Astrocyte (in vitro differentiated cells and primary cell): ENCODE measurements at regions not wholly inside any gene's neighbourhood (a gene's known extent, or its start where the extent isn't known, plus 50 kb on each side); places are given as distances from the start of the nearest gene placed in this dataset.

Experiments
- DNase-seq: peaks from one replicate; pipeline ENCODE4 v3.0.0-alpha.2; 2010; ENCODE audit warnings: low read depth
- FAIRE-seq: peaks from 2 replicates; lab custom pipeline; 2011; peaks lifted over from hg19 to GRCh38; lab: Jason Lieb, UNC
- H2AFZ ChIP-seq: 2 replicates; pipeline ENCODE4 v1.6.0; 2012; ENCODE audit warnings: low read depth, low read length, inconsistent platforms
- H3K27ac ChIP-seq: 2 replicates; pipeline ENCODE4 v1.5.1; 2011; ENCODE audit warnings: low read depth, low read length, inconsistent platforms
- H3K27me3 ChIP-seq: 2 replicates; pipeline ENCODE4 v1.6.0; 2011; ENCODE audit warnings: low read length, inconsistent platforms; ENCODE audit not compliant: insufficient read depth
- H3K36me3 ChIP-seq: 2 replicates; pipeline ENCODE4 v1.5.1; 2011; ENCODE audit warnings: low read length, inconsistent platforms; ENCODE audit not compliant: insufficient read depth
- H3K4me1 ChIP-seq: 2 replicates; pipeline ENCODE4 v1.5.1; 2011; ENCODE audit warnings: low read length, inconsistent platforms; ENCODE audit not compliant: insufficient read depth
- H3K4me2 ChIP-seq: 2 replicates; pipeline ENCODE4 v1.6.0; 2012; ENCODE audit warnings: low read length, inconsistent platforms
- H3K4me3 ChIP-seq: 2 replicates; pipeline ENCODE4 v1.5.1; 2011; ENCODE audit warnings: low read depth, mild to moderate bottlenecking, low read length, inconsistent platforms; ENCODE audit not compliant: insufficient read depth
- H3K79me2 ChIP-seq: 2 replicates; pipeline ENCODE4 v1.6.0; 2012; ENCODE audit warnings: mild to moderate bottlenecking, low read length, inconsistent platforms; ENCODE audit not compliant: insufficient read depth
- H3K9ac ChIP-seq: 2 replicates; pipeline ENCODE4 v1.6.0; 2012; ENCODE audit warnings: mild to moderate bottlenecking, low read length, inconsistent platforms
- H3K9me3 ChIP-seq: 2 replicates; pipeline ENCODE4 v1.5.1; 2012; ENCODE audit warnings: low read depth, mild to moderate bottlenecking, low read length, inconsistent platforms; ENCODE audit not compliant: insufficient read depth
- H4K20me1 ChIP-seq: 2 replicates; pipeline ENCODE4 v1.6.0; 2012; ENCODE audit warnings: low read length, inconsistent platforms; ENCODE audit not compliant: insufficient read depth
- H3K27ac Mint-ChIP-seq: one replicate; pipeline ENCODE4 v1.8.0; 2021; ENCODE audit warnings: mild to moderate bottlenecking, mixed read lengths; ENCODE audit not compliant: unreplicated experiment
- H3K27me3 Mint-ChIP-seq: one replicate; pipeline ENCODE4 v1.8.0; 2021; ENCODE audit warnings: low read depth, mixed read lengths; ENCODE audit not compliant: unreplicated experiment
- H3K36me3 Mint-ChIP-seq: one replicate; pipeline ENCODE4 v1.8.0; 2021; ENCODE audit warnings: low read depth, mixed read lengths; ENCODE audit not compliant: unreplicated experiment
- H3K4me1 Mint-ChIP-seq: one replicate; pipeline ENCODE4 v1.8.0; 2021; ENCODE audit warnings: low read depth, mixed read lengths; ENCODE audit not compliant: unreplicated experiment
- H3K4me3 Mint-ChIP-seq: one replicate; pipeline ENCODE4 v1.8.0; 2021; ENCODE audit warnings: mild to moderate bottlenecking, moderate library complexity, mixed read lengths; ENCODE audit not compliant: unreplicated experiment
- H3K9me3 Mint-ChIP-seq: one replicate; pipeline ENCODE4 v1.8.0; 2021; ENCODE audit warnings: mild to moderate bottlenecking, mixed read lengths; ENCODE audit not compliant: unreplicated experiment
- EZH2 ChIP-seq: IDR thresholded peaks from 2 replicates; pipeline ENCODE4 v1.6.1; 2012; ENCODE audit warnings: mild to moderate bottlenecking, low read length, inconsistent platforms; ENCODE audit not compliant: insufficient read depth
- TF ChIP-seq, protein P1 (sequence below): IDR thresholded peaks from 2 replicates; pipeline ENCODE4 v1.5.1; 2011; ENCODE audit warnings: low read depth, mild to moderate bottlenecking, inconsistent platforms, low read length, moderate library complexity; ENCODE audit not compliant: insufficient read depth

DNA sequence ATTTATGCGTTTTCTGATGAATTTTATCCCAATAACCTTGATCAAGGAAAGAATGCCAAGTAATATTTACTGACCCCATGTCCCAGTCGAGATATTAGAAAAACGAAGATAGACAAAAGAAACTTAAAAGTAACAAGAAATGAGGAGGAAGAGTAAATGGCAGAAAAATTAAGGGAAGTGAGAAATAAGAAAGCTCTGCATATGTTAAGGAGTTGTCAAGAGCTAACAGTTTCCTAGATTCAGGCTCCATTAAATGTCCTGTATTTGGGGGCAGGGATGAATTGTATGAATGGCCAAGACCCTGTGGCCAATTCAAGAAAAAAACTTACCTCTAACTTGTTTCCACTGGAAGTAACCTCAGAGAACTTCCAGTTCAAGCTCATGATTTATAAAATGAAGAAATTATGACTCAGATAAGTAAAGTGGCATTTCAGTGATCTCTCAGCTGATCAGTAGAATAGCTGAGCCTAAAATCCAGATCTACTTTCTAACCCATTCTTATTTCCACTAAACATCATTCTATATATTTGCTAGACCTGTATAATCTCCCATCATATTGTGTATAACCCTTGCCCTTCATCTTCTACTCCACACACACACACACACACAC is 73.2 kb downstream of the ZC3H11B start:
- Mint-ChIP-seq H3K27me3 (no peaks in the 10 kb centered on the region), H3K27ac (no peak overlapping the region), H3K9me3 (peaks cover 5% of the 10 kb centered on the region), H3K36me3 (no peaks in the 10 kb centered on the region), H3K4me3 (no peak overlapping the region), H3K4me1 (peaks cover 27% of the 10 kb centered on the region)
- H3K4me2 ChIP-seq = no peak overlapping the region
- no peaks in the 10 kb centered on the region for H3K36me3 ChIP-seq
- TF ChIP-seq, protein P1, sequence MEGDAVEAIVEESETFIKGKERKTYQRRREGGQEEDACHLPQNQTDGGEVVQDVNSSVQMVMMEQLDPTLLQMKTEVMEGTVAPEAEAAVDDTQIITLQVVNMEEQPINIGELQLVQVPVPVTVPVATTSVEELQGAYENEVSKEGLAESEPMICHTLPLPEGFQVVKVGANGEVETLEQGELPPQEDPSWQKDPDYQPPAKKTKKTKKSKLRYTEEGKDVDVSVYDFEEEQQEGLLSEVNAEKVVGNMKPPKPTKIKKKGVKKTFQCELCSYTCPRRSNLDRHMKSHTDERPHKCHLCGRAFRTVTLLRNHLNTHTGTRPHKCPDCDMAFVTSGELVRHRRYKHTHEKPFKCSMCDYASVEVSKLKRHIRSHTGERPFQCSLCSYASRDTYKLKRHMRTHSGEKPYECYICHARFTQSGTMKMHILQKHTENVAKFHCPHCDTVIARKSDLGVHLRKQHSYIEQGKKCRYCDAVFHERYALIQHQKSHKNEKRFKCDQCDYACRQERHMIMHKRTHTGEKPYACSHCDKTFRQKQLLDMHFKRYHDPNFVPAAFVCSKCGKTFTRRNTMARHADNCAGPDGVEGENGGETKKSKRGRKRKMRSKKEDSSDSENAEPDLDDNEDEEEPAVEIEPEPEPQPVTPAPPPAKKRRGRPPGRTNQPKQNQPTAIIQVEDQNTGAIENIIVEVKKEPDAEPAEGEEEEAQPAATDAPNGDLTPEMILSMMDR = no peak
- TF ChIP-seq EZH2 = no peak
- peaks cover 6% of the 10 kb centered on the region for H3K4me1 ChIP-seq
- no peaks in the 10 kb centered on the region for H3K27me3 ChIP-seq
- no peak overlapping the region for H3K9ac ChIP-seq
- no peak overlapping the region for H3K4me3 ChIP-seq
- H3K9me3 ChIP-seq = no peaks in the 10 kb centered on the region
- H2AFZ ChIP-seq = no peak overlapping the region
- DNase-seq (no peak), FAIRE-seq (no peak)
- H3K79me2 ChIP-seq = no peaks in the 10 kb centered on the region
- no peaks in the 10 kb centered on the region for H4K20me1 ChIP-seq
- no peak overlapping the region for H3K27ac ChIP-seq

DNA sequence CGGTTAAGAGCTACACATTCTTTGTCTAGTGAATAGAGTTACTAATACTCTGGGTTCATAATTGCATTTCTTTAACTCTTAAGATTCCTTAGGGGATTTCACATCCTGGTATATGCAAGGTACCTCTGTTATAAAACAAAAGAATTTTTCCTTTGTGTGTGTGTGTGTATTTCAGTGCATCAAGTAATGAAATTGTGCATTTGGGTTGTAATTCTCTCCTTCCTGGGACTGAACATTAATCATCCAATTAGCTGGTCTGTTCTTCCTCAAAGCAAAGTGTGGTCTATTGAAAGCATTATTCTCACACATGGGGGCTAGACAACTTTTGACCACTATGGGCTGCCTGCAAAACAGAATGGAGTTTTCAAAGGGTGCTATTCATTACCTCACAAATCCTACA is 74.0 kb downstream of the ZC3H11B start:
- no peak for FAIRE-seq

DNA sequence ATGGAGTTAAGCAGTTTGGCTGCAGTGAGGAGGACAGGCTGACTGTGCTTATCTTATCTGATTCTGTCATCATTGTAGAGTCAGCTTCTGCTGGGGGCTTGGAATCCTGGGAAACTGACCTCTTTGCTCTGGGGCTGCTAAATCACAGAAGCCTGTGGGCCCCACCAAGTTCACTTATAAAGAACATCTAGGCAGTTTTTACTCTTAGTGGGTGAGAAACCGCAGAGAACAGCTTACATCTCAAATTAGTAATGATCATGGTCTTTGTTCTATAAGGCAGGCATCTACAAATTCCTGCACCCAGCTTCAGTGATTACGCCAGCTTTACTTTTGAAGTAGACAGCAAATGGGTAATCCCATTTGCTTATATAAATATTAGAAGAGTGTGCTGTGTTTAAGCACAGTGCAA is 75.7 kb downstream of the ZC3H11B start:
- Histone ChIP-seq H3K9ac (no peak overlapping the region), H3K27ac (no peak overlapping the region), H4K20me1 (no peaks in the 10 kb centered on the region), H3K9me3 (no peaks in the 10 kb centered on the region), H3K4me3 (no peak overlapping the region), H3K4me1 (no peaks in the 10 kb centered on the region), H3K27me3 (no peaks in the 10 kb centered on the region), H3K79me2 (no peaks in the 10 kb centered on the region), H3K36me3 (no peaks in the 10 kb centered on the region), H3K4me2 (no peak overlapping the region), H2AFZ (no peak overlapping the region)
- H3K36me3 Mint-ChIP-seq = no peaks in the 10 kb centered on the region
- peaks cover 25% of the 10 kb centered on the region for H3K4me1 Mint-ChIP-seq
- peak; percentile 32 for DNase-seq
- H3K27me3 Mint-ChIP-seq = no peaks in the 10 kb centered on the region
- peaks cover 2% of the 10 kb centered on the region for H3K9me3 Mint-ChIP-seq
- H3K4me3 Mint-ChIP-seq = no peak overlapping the region
- no peak overlapping the region for H3K27ac Mint-ChIP-seq
- no peak for FAIRE-seq
- TF ChIP-seq EZH2 = no peak
- TF ChIP-seq, protein P1 = no peak

More for the DNA sequence above, 74.0 kb downstream of the ZC3H11B start:
- Mint-ChIP-seq H3K27ac (no peak overlapping the region), H3K36me3 (no peaks in the 10 kb centered on the region), H3K4me1 (peaks cover 27% of the 10 kb centered on the region), H3K9me3 (peaks cover 2% of the 10 kb centered on the region), H3K4me3 (no peak overlapping the region), H3K27me3 (no peaks in the 10 kb centered on the region)
- Histone ChIP-seq H3K27ac (no peak overlapping the region), H4K20me1 (no peaks in the 10 kb centered on the region), H3K4me2 (no peak overlapping the region), H3K27me3 (no peaks in the 10 kb centered on the region), H3K36me3 (no peaks in the 10 kb centered on the region), H3K9ac (no peak overlapping the region), H3K4me1 (peaks cover 6% of the 10 kb centered on the region), H3K4me3 (no peak overlapping the region), H3K79me2 (no peaks in the 10 kb centered on the region), H3K9me3 (no peaks in the 10 kb centered on the region), H2AFZ (no peak overlapping the region)
- no peak for DNase-seq
- TF ChIP-seq, protein P1 = no peak
- no peak for TF ChIP-seq EZH2
